Fibroblast of lung (primary cell): ENCODE measurements at regions not wholly inside any gene's neighbourhood (a gene's known extent, or its start where the extent isn't known, plus 50 kb on each side); places are given as distances from the start of the nearest gene placed in this dataset.

Experiments used
- CTCF ChIP-seq, 2 donors: IDR thresholded peaks in 1 of 2; conservative IDR thresholded peaks in 1 of 2; 1 replicate in 1 of 2; 2 replicates in 1 of 2; pipeline ENCODE4 v1.5.1; 2011 to 2012; ENCODE audit warnings: low read length in 2 of 2, control low read depth in 1 of 2, inconsistent platforms in 1 of 2, low read depth in 1 of 2, mild to moderate bottlenecking in 1 of 2
- EZH2 ChIP-seq: IDR thresholded peaks from 2 replicates; pipeline ENCODE4 v1.5.1; 2012; ENCODE audit warnings: low read length, control low read depth, mild to moderate bottlenecking; ENCODE audit errors: missing control alignments

GRCh38 chr2:60234274-60234986, 319.0 kb downstream of the BCL11A start:
- TF ChIP-seq CTCF (conservative IDR thresholded peaks at IDR 0.05 in 1 of 2, IDR thresholded peaks at IDR 0.05 in 1 of 2; ENCODE audit: low read depth in 1 of 2, low read length in 2 of 2) (no peak), EZH2 (no peak)
